HepG2 (cell line): ENCODE measurements at regions not wholly inside any gene's neighbourhood (a gene's known extent, or its start where the extent isn't known, plus 50 kb on each side); places are given as distances from the start of the nearest gene placed in this dataset.
A peak's percentile ranks its signal among the peaks of the same experiment; 100 is the strongest.

Experiments
- ARNTL ChIP-seq: sonication (generic); formaldehyde crosslinking; IDR thresholded peaks from 2 replicates; pipeline ENCODE4 v1.4.0; 2020; ENCODE audit warnings: mild to moderate bottlenecking, missing genetic modification reagents
- FOXO1 ChIP-seq: sonication (generic); formaldehyde crosslinking; IDR thresholded peaks from 2 replicates; pipeline ENCODE4 v1.4.0; 2020; ENCODE audit warnings: missing genetic modification reagents
- MAZ ChIP-seq, 2 experiments: sonication (generic) in 1 of 2; formaldehyde crosslinking in 1 of 2; IDR thresholded peaks; 2 replicates each; pipeline versions ENCODE4 v1.5.0 to v1.6.1; 2012 to 2020; ENCODE audit warnings: low read depth in 2 of 2, mild to moderate bottlenecking in 2 of 2, borderline replicate concordance in 1 of 2, improper control_type of control experiment in 1 of 2, low read length in 1 of 2, missing genetic modification reagents in 1 of 2, moderate library complexity in 1 of 2
- MZF1 ChIP-seq: sonication (generic); formaldehyde crosslinking; IDR thresholded peaks from 2 replicates; pipeline ENCODE4 v1.8.1; 2023; ENCODE audit warnings: mild to moderate bottlenecking, missing genetic modification reagents, borderline replicate concordance
- RCOR2 ChIP-seq: IDR thresholded peaks from 2 replicates; pipeline ENCODE4 v1.6.1; 2016; ENCODE audit warnings: missing biosample characterization, missing genetic modification reagents
- SIX1 ChIP-seq: sonication (generic); formaldehyde crosslinking; IDR thresholded peaks from 2 replicates; pipeline ENCODE4 v1.4.0; 2020; ENCODE audit warnings: missing genetic modification reagents, borderline replicate concordance
- SMAD9 ChIP-seq: sonication (generic); formaldehyde crosslinking; IDR thresholded peaks from 2 replicates; pipeline ENCODE4 v1.5.1; 2020; ENCODE audit warnings: mild to moderate bottlenecking, missing genetic modification reagents
- SOX13 ChIP-seq, 3 experiments: fragments of 450-650 bp in 1 of 3; sonication (generic) in 1 of 3; formaldehyde crosslinking in 1 of 3; IDR thresholded peaks in 2 of 3; conservative IDR thresholded peaks in 1 of 3; 2 replicates each; pipeline versions ENCODE4 v1.5.0 to v1.6.1; 2016 to 2020; ENCODE audit warnings: antibody characterized with exemption in 1 of 3, mild to moderate bottlenecking in 1 of 3, missing compliant biosample characterization in 1 of 3, missing genetic modification reagents in 1 of 3, moderate library complexity in 1 of 3
- TAF1 ChIP-seq: sonication (generic); formaldehyde crosslinking; IDR thresholded peaks from 2 replicates; pipeline ENCODE4 v1.4.0; 2020; ENCODE audit warnings: missing genetic modification reagents
- YEATS2 ChIP-seq: sonication (generic); formaldehyde crosslinking; IDR thresholded peaks from 2 replicates; pipeline ENCODE4 v1.4.0; 2020; ENCODE audit warnings: missing genetic modification reagents, borderline replicate concordance
- ZBTB40 ChIP-seq, 2 experiments: fragments of 450-650 bp in 1 of 2; sonication (generic) in 1 of 2; formaldehyde crosslinking in 1 of 2; IDR thresholded peaks; 2 replicates each; pipeline versions ENCODE4 v1.6.1 to v1.8.0; 2016 to 2022; ENCODE audit warnings: antibody characterized with exemption in 1 of 2, mild to moderate bottlenecking in 1 of 2, missing genetic modification reagents in 1 of 2
- ZMYM2 ChIP-seq: sonication (generic); formaldehyde crosslinking; IDR thresholded peaks from 2 replicates; pipeline ENCODE4 v1.8.0; 2022; ENCODE audit warnings: mild to moderate bottlenecking, missing genetic modification reagents
- ZNF609 ChIP-seq: sonication (generic); formaldehyde crosslinking; IDR thresholded peaks from 2 replicates; pipeline ENCODE4 v1.4.0; 2020; ENCODE audit warnings: mild to moderate bottlenecking, missing genetic modification reagents, borderline replicate concordance
- ZNF740 ChIP-seq: sonication (generic); formaldehyde crosslinking; IDR thresholded peaks from 2 replicates; pipeline ENCODE4 v1.4.0; 2020; ENCODE audit warnings: missing genetic modification reagents

GRCh38 chr5:92927291-92927778, 653.7 kb downstream of the NR2F1-AS1 start (continued):
- TF ChIP-seq ZNF609 (CRISPR knock-in tag), result peak; percentile 85
- peak; percentile 74; the same call in 1 of the 2 replicates for TF ChIP-seq ARNTL (CRISPR knock-in tag)
- TF ChIP-seq SOX13 (IDR thresholded peaks at IDR 0.05), result peak; percentile 100
- TF ChIP-seq SOX13 (CRISPR knock-in tag; conservative IDR thresholded peaks at IDR 0.05 in 1 of 2, IDR thresholded peaks at IDR 0.05 in 1 of 2), result peak in 1 of 2 experiments; percentile 100; a peak in 2 of 4 replicates
- no peak for TF ChIP-seq MAZ (IDR thresholded peaks at IDR 0.05; ENCODE audit: borderline replicate concordance, low read depth, low read length)
- TF ChIP-seq MAZ (CRISPR knock-in tag; IDR thresholded peaks at IDR 0.05; ENCODE audit: low read depth), result 0 out of 2 replicates have a peak, but pooled peaks have one; percentile 45
- TF ChIP-seq MZF1, result no peak
- TF ChIP-seq ZBTB40 (IDR thresholded peaks at IDR 0.05), result no peak
- peak; percentile 86; the same call in 1 of the 2 replicates for TF ChIP-seq ZBTB40 (CRISPR knock-in tag; IDR thresholded peaks at IDR 0.05)
- TF ChIP-seq SMAD9 (CRISPR knock-in tag), result 0 out of 2 replicates have a peak, but pooled peaks have one; percentile 44
- TF ChIP-seq SIX1, result no peak; the same call in 1 of the 2 replicates
- TF ChIP-seq ZMYM2 (CRISPR knock-in tag), result 0 out of 2 replicates have a peak, but pooled peaks have one; percentile 61
- TF ChIP-seq FOXO1, result peak; percentile 98
- no peak for TF ChIP-seq ZNF740
- TF ChIP-seq RCOR2 (CRISPR knock-in tag), result peak; percentile 95
- TF ChIP-seq YEATS2, result 0 out of 2 replicates have a peak, but pooled peaks have one; percentile 24
- peak; percentile 28; the same call in 1 of the 2 replicates for TF ChIP-seq TAF1
